SK-N-SH treated with all-trans-retinoic acid at 6 μM for 48 hours (cell line): ENCODE measurements at regions not wholly inside any gene's neighbourhood (a gene's known extent, or its start where the extent isn't known, plus 50 kb on each side); places are given as distances from the start of the nearest gene placed in this dataset.

Experiments
- CSDC2 ChIP-seq: fragments of 250-450 bp; sonication (Bioruptor Pico); IDR thresholded peaks from 2 replicates; pipeline ENCODE4 v1.5.0; 2020; ENCODE audit warnings: mild to moderate bottlenecking, moderate library complexity
- ISL1 ChIP-seq: fragments of 250-450 bp; sonication (Bioruptor Pico); IDR thresholded peaks from 2 replicates; pipeline ENCODE4 v2.1.2; 2022; ENCODE audit warnings: mild to moderate bottlenecking, moderate library complexity
- TOX ChIP-seq: fragments of 250-450 bp; sonication (Bioruptor Pico); IDR thresholded peaks from 2 replicates; pipeline ENCODE4 v1.8.0; 2021; ENCODE audit warnings: mild to moderate bottlenecking, moderate library complexity, borderline replicate concordance
- ZNF565 ChIP-seq: fragments of 450-650 bp; formaldehyde crosslinking; conservative IDR thresholded peaks from 2 replicates; pipeline ENCODE4 v1.5.0; 2020; ENCODE audit warnings: low read depth, mild to moderate bottlenecking, moderate library complexity

DNA sequence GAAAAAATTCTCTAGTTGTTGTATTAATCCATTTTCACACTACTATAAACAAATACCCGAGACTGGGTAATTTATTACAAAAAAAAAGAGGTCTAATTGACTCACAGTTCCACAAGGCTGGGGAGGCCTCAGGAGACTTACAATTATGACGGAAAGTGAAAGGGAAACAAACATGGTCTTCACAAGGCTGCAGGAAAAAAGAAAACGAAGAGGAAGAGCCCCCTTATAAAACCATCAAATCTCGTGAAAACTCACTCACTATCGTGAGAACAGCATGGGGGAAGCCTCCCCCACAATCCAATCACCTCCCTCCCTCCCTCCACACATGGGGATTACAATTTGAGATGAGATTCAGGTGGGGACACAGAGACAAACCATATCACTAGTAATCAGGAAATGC, 61.7 kb upstream of the SPTBN1 start:
- no peak for TF ChIP-seq TOX
- no peak for TF ChIP-seq ISL1
- no peak for TF ChIP-seq CSDC2 (CRISPR knock-in tag)
- TF ChIP-seq ZNF565 (CRISPR knock-in tag): no peak
